ENCODE measurements at regions not wholly inside any gene's neighbourhood (a gene's known extent, or its start where the extent isn't known, plus 50 kb on each side); places are given as distances from the start of the nearest gene placed in this dataset.

- H3K27me3 Mint-ChIP-seq (ENCODE audit: unreplicated experiment): no peaks in the 10 kb centered on the region
- TF ChIP-seq CTCF (IDR thresholded peaks at IDR 0.05; ENCODE audit: partially characterized antibody, unreplicated experiment): no peak
- H3K4me3 Mint-ChIP-seq (ENCODE audit: unreplicated experiment): no peak overlapping the region
- H3K27ac Mint-ChIP-seq (ENCODE audit: unreplicated experiment): no peak overlapping the region
- H3K9me3 Mint-ChIP-seq (ENCODE audit: unreplicated experiment): peaks cover 2% of the 10 kb centered on the region
- H3K36me3 Mint-ChIP-seq (ENCODE audit: unreplicated experiment): no peaks in the 10 kb centered on the region
- no peaks in the 10 kb centered on the region for H3K4me1 Mint-ChIP-seq (ENCODE audit: low read depth, unreplicated experiment)
- DNase-seq: no peak
These were observed 229.1 kb downstream of the SETD4 start for GRCh38 chr21:35831230-35831629.

- DNase-seq: no peak
- Mint-ChIP-seq H3K9me3 (ENCODE audit: unreplicated experiment) (peaks cover 2% of the 10 kb centered on the region), H3K36me3 (ENCODE audit: unreplicated experiment) (no peaks in the 10 kb centered on the region), H3K27me3 (ENCODE audit: unreplicated experiment) (peaks cover 5% of the 10 kb centered on the region), H3K4me1 (ENCODE audit: low read depth, unreplicated experiment) (no peaks in the 10 kb centered on the region), H3K27ac (ENCODE audit: unreplicated experiment) (no peak overlapping the region), H3K4me3 (ENCODE audit: unreplicated experiment) (no peak overlapping the region)
- TF ChIP-seq CTCF (IDR thresholded peaks at IDR 0.05; ENCODE audit: partially characterized antibody, unreplicated experiment): no peak
These were observed 231.3 kb downstream of the SETD4 start for GRCh38 chr21:35829067-35829466.

- H3K27ac Mint-ChIP-seq (ENCODE audit: unreplicated experiment): no peak overlapping the region
- no peaks in the 10 kb centered on the region for H3K36me3 Mint-ChIP-seq (ENCODE audit: unreplicated experiment)
- peaks cover 2% of the 10 kb centered on the region for H3K9me3 Mint-ChIP-seq (ENCODE audit: unreplicated experiment)
- peaks cover 5% of the 10 kb centered on the region for H3K27me3 Mint-ChIP-seq (ENCODE audit: unreplicated experiment)
- TF ChIP-seq CTCF (IDR thresholded peaks at IDR 0.05; ENCODE audit: partially characterized antibody, unreplicated experiment): no peak
- no peak for DNase-seq
- no peaks in the 10 kb centered on the region for H3K4me1 Mint-ChIP-seq (ENCODE audit: low read depth, unreplicated experiment)
- H3K4me3 Mint-ChIP-seq (ENCODE audit: unreplicated experiment): no peak overlapping the region
These were observed 232.2 kb downstream of the SETD4 start for GRCh38 chr21:35828161-35828560.

- DNase-seq: no peak
- no peak for TF ChIP-seq CTCF (IDR thresholded peaks at IDR 0.05; ENCODE audit: partially characterized antibody, unreplicated experiment)
- no peak overlapping the region for H3K27ac Mint-ChIP-seq (ENCODE audit: unreplicated experiment)
- peaks cover 5% of the 10 kb centered on the region for H3K27me3 Mint-ChIP-seq (ENCODE audit: unreplicated experiment)
- H3K9me3 Mint-ChIP-seq (ENCODE audit: unreplicated experiment): peaks cover 2% of the 10 kb centered on the region
- no peak overlapping the region for H3K4me3 Mint-ChIP-seq (ENCODE audit: unreplicated experiment)
- no peaks in the 10 kb centered on the region for H3K4me1 Mint-ChIP-seq (ENCODE audit: low read depth, unreplicated experiment)
- H3K36me3 Mint-ChIP-seq (ENCODE audit: unreplicated experiment): no peaks in the 10 kb centered on the region
These were observed 233.3 kb downstream of the SETD4 start for GRCh38 chr21:35827004-35827403.

GRCh38 chr21:35825370-35826353, 234.7 kb downstream of the SETD4 start:
- Mint-ChIP-seq H3K4me1 (ENCODE audit: low read depth, unreplicated experiment) (no peaks in the 10 kb centered on the region), H3K36me3 (ENCODE audit: unreplicated experiment) (no peaks in the 10 kb centered on the region), H3K9me3 (ENCODE audit: unreplicated experiment) (no peaks in the 10 kb centered on the region), H3K27me3 (ENCODE audit: unreplicated experiment) (peaks cover 5% of the 10 kb centered on the region), H3K27ac (ENCODE audit: unreplicated experiment) (no peak overlapping the region), H3K4me3 (ENCODE audit: unreplicated experiment) (no peak overlapping the region)
- no peak for DNase-seq
- TF ChIP-seq CTCF (IDR thresholded peaks at IDR 0.05; ENCODE audit: partially characterized antibody, unreplicated experiment): no peak
